ENCODE measurements at regions not wholly inside any gene's neighbourhood (a gene's known extent, or its start where the extent isn't known, plus 50 kb on each side); places are given as distances from the start of the nearest gene placed in this dataset.

DNA sequence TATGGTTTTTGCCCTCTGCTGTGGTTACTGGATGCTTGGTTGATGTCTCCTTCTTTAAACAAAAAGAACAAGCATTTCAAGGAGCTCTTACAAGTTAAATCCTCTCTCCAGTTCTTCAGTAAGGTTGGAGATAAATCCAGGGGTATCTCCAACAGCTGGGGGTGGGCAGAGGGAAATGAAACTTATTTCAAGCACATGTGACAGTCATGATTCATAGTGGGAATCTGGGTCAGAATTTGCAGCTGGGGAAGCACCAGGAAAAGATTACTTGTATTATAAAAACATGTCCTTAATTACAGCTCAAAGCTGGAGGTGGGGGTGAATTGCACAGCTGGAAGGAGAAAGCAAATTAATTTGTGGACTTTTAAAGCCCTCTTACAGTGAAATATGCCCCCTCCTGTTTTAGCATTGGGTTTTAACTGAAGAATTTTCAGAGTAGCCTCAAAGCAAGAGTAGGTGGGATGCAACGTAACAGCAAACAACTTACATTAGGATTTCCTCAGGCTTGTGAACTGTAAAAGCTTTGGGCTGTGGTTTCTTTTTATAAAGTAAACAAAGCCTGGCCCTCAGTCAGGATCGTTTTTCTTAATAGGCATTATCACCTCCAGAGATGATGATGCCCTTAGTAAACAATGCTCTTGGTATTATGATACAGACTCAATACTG, 596.4 kb downstream of the NYAP2 start:
- TF ChIP-seq CTCF (IDR thresholded peaks at IDR 0.05; ENCODE audit: extremely low read depth, insufficient read depth, missing control alignments) = no peak
- no peak for DNase-seq (ENCODE audit: low spot score)
- in situ Hi-C loops (cut with MboI; ENCODE audit: low pct_unique_long_range_greater_than_20kb, low sequenced_read_pairs, unreplicated experiment) = no loop called here

- no peak for DNase-seq (ENCODE audit: low spot score)
- TF ChIP-seq CTCF (IDR thresholded peaks at IDR 0.05; ENCODE audit: extremely low read depth, insufficient read depth, missing control alignments) = no peak
- in situ Hi-C loops (cut with MboI; ENCODE audit: low pct_unique_long_range_greater_than_20kb, low sequenced_read_pairs, unreplicated experiment) = no loop called here
These were observed 595.4 kb downstream of the NYAP2 start for GRCh38 chr2:225994748-225995405.

- no peak for TF ChIP-seq CTCF (IDR thresholded peaks at IDR 0.05; ENCODE audit: extremely low read depth, insufficient read depth, missing control alignments)
- in situ Hi-C loops (cut with MboI; ENCODE audit: low pct_unique_long_range_greater_than_20kb, low sequenced_read_pairs, unreplicated experiment) = no loop called here
- no peak for DNase-seq (ENCODE audit: low spot score)
These were observed 593.9 kb downstream of the NYAP2 start for GRCh38 chr2:225993430-225993829.

DNA sequence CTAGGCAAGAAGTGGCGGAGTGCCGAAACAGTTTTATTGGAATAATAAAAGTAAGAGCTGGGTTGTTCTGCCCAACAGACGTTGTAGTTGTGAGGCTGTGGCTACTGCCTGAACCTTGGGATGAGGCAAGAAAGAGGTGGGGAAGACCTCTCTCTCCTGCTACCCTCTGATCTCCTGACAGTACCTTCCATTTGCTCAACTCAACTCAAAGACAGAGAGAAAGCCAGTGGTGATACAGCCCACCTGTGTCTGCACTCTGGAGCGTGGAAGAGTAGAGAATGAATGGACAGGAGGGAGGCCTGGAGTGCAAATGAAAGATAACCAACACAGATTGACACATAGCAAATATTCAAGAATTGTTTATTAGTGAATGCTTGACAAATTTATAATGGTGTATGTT, 590.3 kb downstream of the NYAP2 start:
- in situ Hi-C loops (cut with MboI; ENCODE audit: low pct_unique_long_range_greater_than_20kb, low sequenced_read_pairs, unreplicated experiment) = no loop called here
- DNase-seq (ENCODE audit: low spot score) = no peak
- TF ChIP-seq CTCF (IDR thresholded peaks at IDR 0.05; ENCODE audit: extremely low read depth, insufficient read depth, missing control alignments) = no peak

DNA sequence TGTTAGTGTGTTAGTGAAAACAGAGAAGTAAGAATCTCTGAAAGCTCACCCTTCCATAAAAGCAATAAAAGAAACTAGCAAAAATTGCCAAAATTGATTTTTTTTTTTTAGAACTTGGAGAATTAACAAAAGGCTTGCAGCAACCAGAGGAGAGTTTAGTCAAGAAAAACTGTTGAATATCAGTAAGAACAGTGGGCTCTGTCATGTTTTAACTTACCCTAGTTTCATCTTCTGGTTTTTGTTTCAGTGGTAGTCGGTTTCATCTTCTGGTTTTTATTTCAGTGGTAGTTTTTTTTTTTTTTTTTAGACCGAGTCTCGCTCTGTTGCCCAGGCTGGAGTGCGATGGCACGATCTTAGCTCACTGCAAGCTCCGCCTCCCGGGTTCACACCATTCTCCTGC, 580.9 kb downstream of the NYAP2 start:
- no peak for TF ChIP-seq CTCF (IDR thresholded peaks at IDR 0.05; ENCODE audit: extremely low read depth, insufficient read depth, missing control alignments)
- in situ Hi-C loops (cut with MboI; ENCODE audit: low pct_unique_long_range_greater_than_20kb, low sequenced_read_pairs, unreplicated experiment) = no loop called here
- no peak for DNase-seq (ENCODE audit: low spot score)

DNA sequence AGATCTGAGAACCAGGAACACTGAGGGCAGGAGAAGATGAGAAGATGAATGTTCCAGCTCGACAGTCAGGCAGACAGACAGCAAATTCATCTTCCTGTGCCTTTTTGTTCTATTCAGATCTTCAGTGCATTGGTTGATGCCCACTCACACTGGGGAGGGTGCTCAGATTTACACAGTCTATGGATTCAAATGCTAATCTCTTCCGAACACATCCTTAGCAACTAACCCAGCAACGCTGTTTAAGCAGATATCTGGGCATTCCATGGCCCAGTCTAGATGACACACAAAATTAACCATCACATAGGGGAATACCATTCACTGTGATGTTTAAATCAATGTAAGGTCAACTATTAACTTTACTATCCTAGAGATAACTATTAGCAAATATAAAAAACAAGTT, 571.9 kb downstream of the NYAP2 start:
- in situ Hi-C loops (cut with MboI; ENCODE audit: low pct_unique_long_range_greater_than_20kb, low sequenced_read_pairs, unreplicated experiment) = no loop called here
- DNase-seq (ENCODE audit: low spot score) = no peak
- no peak for TF ChIP-seq CTCF (IDR thresholded peaks at IDR 0.05; ENCODE audit: extremely low read depth, insufficient read depth, missing control alignments)
